Testis (tissue), 2 donors: ENCODE measurements at regions not wholly inside any gene's neighbourhood (a gene's known extent, or its start where the extent isn't known, plus 50 kb on each side); places are given as distances from the start of the nearest gene placed in this dataset.

Experiments
- DNase-seq: peaks from one replicate; pipeline ENCODE4 v3.0.0-alpha.2; 2019
- H3K27ac ChIP-seq, 2 donors: fragments of 200-600 bp; sonication (generic); one replicate each; pipeline ENCODE4 v1.5.1; 2019
- H3K27me3 ChIP-seq: fragments of 200-600 bp; sonication (generic); one replicate; pipeline ENCODE4 v1.5.1; 2019
- H3K36me3 ChIP-seq: fragments of 200-600 bp; sonication (generic); one replicate; pipeline ENCODE4 v1.5.1; 2017; ENCODE audit warnings: low read depth; ENCODE audit errors: missing control alignments
- H3K4me1 ChIP-seq: fragments of 200-600 bp; sonication (generic); one replicate; pipeline ENCODE4 v1.5.1; 2019
- H3K4me3 ChIP-seq, 2 donors: fragments of 200-600 bp; sonication (generic); one replicate each; pipeline ENCODE4 v1.5.1; 2017 to 2019
- H3K9me3 ChIP-seq: fragments of 200-600 bp; sonication (generic); one replicate; pipeline ENCODE4 v1.5.1; 2017
- CTCF ChIP-seq, 3 experiments: fragments of 450-650 bp in 2 of 3; fragments of 200-600 bp in 1 of 3; sonication (generic) in 1 of 3; IDR thresholded peaks; one replicate each; pipeline ENCODE4 v1.5.1; 2016 to 2019; ENCODE audit warnings: antibody characterized with exemption in 3 of 3, mild to moderate bottlenecking in 2 of 3, moderate library complexity in 1 of 3
- POLR2A ChIP-seq: fragments of 450-650 bp; IDR thresholded peaks from one replicate; pipeline ENCODE4 v1.6.1; 2017; ENCODE audit warnings: antibody characterized with exemption, mild to moderate bottlenecking, moderate library complexity
- WGBS, 2 donors: methylation state at CpG; one replicate each; pipeline ENCODE4 v1.1.5; 2018; 5-methylcytosine and 5-hydroxymethylcytosine counted together
- intact Hi-C: fragments of 100-400 bp; cut with DNase I; formaldehyde crosslinking; loops from one replicate; pipeline ENCODE4 v1.15.1; 2023; ENCODE audit warnings: low total_unique reads

GRCh38 chr13:91141543-91142061 is 205.9 kb upstream of the MIR17HG start:
- Histone ChIP-seq H3K9me3 (no peaks in the 10 kb centered on the region), H3K4me3 (no peak overlapping the region), H3K4me1 (no peaks in the 10 kb centered on the region), H3K27me3 (no peaks in the 10 kb centered on the region), H3K36me3 (no peaks in the 10 kb centered on the region), H3K27ac (no peak overlapping the region)
- DNase-seq = no peak
- intact Hi-C loops = no loop called here
- TF ChIP-seq CTCF (IDR thresholded peaks at IDR 0.05) (no peak), POLR2A (no peak)
- WGBS, 2 donors = 56 to 64% methylated on average over 5 of the region's 5 CpGs

GRCh38 chr13:91142572-91142971 is 204.9 kb upstream of the MIR17HG start:
- TF ChIP-seq CTCF (IDR thresholded peaks at IDR 0.05) = no peak
- no peak for TF ChIP-seq POLR2A
- H3K36me3 ChIP-seq = no peaks in the 10 kb centered on the region
- DNase-seq = no peak
- intact Hi-C loops = no loop called here
- no peaks in the 10 kb centered on the region for H3K9me3 ChIP-seq
- no peaks in the 10 kb centered on the region for H3K4me1 ChIP-seq
- no peak overlapping the region for H3K27ac ChIP-seq
- H3K27me3 ChIP-seq = no peaks in the 10 kb centered on the region
- no peak overlapping the region for H3K4me3 ChIP-seq
- WGBS, 2 donors = 29 to 43% methylated on average over 2 of the region's 2 CpGs

GRCh38 chr13:91144054-91144453 is 203.4 kb upstream of the MIR17HG start:
- intact Hi-C loops = no loop called here
- H3K27ac ChIP-seq = no peak overlapping the region
- no peaks in the 10 kb centered on the region for H3K27me3 ChIP-seq
- 48 to 55% methylated on average over 2 of the region's 2 CpGs for WGBS, 2 donors
- TF ChIP-seq POLR2A = no peak
- no peak for TF ChIP-seq CTCF (IDR thresholded peaks at IDR 0.05)
- DNase-seq = no peak
- H3K4me1 ChIP-seq = no peaks in the 10 kb centered on the region
- H3K9me3 ChIP-seq = no peaks in the 10 kb centered on the region
- no peak overlapping the region for H3K4me3 ChIP-seq
- H3K36me3 ChIP-seq = no peaks in the 10 kb centered on the region

GRCh38 chr13:91144486-91144885 is 203.0 kb upstream of the MIR17HG start:
- intact Hi-C loops = no loop called here
- Histone ChIP-seq H3K27ac (no peak overlapping the region), H3K4me1 (no peaks in the 10 kb centered on the region), H3K4me3 (no peak overlapping the region), H3K27me3 (no peaks in the 10 kb centered on the region), H3K36me3 (no peaks in the 10 kb centered on the region), H3K9me3 (no peaks in the 10 kb centered on the region)
- no peak for TF ChIP-seq POLR2A
- TF ChIP-seq CTCF (IDR thresholded peaks at IDR 0.05) = no peak
- 68 to 71% methylated on average over 2 of the region's 2 CpGs for WGBS, 2 donors
- DNase-seq = no peak

DNA sequence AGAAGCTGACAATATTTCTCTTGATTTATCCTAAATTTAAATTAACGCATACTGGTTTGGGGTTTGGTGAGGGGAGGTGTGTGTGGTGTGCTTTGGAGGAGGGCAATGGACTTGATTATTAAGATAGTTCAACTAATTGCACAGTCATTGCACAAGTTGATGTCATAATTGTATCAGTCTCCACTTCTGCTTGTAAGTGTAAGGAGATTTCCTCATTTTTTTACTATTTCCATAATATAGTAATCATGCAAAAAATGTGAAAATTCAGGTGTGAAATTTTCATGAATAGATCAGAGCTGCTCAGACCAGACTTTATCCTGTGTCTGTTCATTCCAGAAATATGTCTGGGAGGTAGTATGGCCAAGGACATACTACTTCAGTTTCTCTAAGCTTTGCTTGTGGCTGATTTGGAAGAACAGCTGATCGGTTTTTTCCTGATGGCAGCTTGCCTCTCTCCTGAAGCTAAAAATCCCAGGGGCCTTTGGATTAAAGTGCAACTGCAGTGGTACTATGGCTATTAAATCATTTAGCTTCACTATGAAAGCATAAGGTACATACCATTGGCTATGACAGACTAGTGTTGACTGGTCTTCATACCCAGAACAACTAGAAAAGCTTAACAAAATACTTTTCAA is 201.8 kb upstream of the MIR17HG start:
- no peak overlapping the region for H3K27ac ChIP-seq
- no peak for DNase-seq
- no peaks in the 10 kb centered on the region for H3K36me3 ChIP-seq
- H3K4me3 ChIP-seq = no peak overlapping the region
- TF ChIP-seq POLR2A = no peak
- no peak for TF ChIP-seq CTCF (IDR thresholded peaks at IDR 0.05)
- H3K27me3 ChIP-seq = no peaks in the 10 kb centered on the region
- intact Hi-C loops = no loop called here
- WGBS, 2 donors = 80 to 91% methylated on average over 2 of the region's 2 CpGs
- no peaks in the 10 kb centered on the region for H3K9me3 ChIP-seq
- no peaks in the 10 kb centered on the region for H3K4me1 ChIP-seq
